HL-60 (cell line): ENCODE measurements at regions not wholly inside any gene's neighbourhood (a gene's known extent, or its start where the extent isn't known, plus 50 kb on each side); places are given as distances from the start of the nearest gene placed in this dataset.

ENCODE experiments used
- CTCF ChIP-seq: IDR thresholded peaks from one replicate; pipeline ENCODE4 v1.5.1; 2011; ENCODE audit warnings: low read length, control low read depth, inconsistent platforms; ENCODE audit not compliant: insufficient read depth
- POLR2AphosphoS5 ChIP-seq: IDR thresholded peaks from 2 replicates; pipeline ENCODE4 v1.6.1; 2012; ENCODE audit warnings: low read depth

DNA sequence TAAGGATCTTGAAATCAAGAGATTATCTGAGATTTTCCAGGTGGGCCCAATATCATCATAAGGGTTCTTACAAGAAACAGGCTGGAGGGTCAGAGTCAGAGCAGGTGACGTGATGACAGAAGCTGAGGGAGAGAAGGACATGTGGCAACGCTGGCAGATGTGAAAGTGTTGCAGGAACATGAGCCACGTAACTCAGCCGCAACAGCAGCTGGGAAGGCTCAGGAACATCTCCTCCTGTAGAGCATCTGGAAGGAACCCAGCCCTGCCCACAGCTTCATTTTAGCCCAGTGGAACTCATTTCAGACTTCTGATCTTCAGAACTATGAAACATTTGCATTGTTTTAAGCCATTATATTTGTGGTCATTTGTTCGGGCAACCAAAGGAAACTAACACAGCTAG lies 156.3 kb upstream of the VEGFC start:
- TF ChIP-seq CTCF (no peak), POLR2AphosphoS5 (no peak)
